SK-N-DZ (cell line): ENCODE measurements at regions not wholly inside any gene's neighbourhood (a gene's known extent, or its start where the extent isn't known, plus 50 kb on each side); places are given as distances from the start of the nearest gene placed in this dataset.
A peak's percentile ranks its signal among the peaks of the same experiment; 100 is the strongest.

Source experiments
- DNase-seq: peaks from one replicate; pipeline ENCODE4 v3.0.0-alpha.2; 2015; ENCODE audit warnings: low spot score

DNA sequence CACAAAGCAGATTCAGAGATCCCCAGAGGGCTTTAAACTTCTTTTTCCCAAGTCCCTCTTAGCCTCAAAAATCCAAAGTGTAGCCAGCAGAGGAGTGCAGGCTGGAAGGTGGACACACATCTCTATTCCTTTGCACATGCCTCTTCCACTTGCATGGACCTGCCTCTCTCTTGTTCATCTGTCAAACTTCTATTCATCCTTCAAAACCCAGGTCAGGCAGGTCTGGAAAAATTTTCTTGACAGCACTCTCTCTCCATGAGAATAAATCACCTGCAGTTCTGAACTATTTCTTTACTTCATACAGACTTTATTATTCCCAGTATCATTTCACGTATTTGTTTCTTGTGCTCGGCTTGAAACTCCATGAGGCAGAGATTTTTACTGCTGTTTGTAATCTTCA lies 127.5 kb downstream of the SS18 start:
- no peak for DNase-seq

DNA sequence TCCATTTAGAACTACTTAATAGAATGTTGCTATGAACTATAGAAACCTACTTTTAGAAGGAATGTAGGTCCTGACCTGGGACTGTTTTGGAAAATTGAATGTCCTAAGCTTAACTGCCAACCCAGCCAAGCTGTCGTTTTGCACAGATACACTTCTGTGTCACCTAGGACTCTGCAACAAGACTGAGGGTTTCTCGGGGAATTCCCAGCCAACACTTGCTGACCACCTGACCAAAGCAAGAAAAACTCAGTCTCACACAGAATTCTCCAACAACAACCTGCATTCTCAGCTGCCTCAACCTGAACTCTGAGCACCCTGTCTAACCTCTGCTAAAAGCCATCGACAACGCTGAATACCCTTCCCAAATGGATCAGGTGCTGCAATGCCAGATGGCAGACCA lies 128.2 kb downstream of the SS18 start:
- no peak for DNase-seq

DNA sequence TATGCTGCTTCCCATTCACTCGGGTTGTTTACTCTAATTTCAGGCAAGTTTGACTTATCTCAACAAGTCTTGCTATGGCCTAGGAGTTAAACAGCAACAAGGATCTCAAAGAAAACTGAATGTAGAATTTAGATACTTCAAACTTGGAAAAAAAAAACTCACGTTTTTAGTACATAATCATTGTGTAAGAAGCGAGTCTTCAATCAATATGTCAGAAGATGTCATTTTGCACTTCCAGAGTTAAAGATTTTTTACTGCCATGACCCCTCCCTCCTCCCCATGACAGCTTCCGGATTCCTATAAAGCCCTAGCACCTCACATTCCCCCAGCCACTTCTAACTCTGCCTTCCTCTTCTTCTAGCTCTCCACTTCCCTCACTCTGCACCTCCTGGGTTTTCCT lies 133.4 kb downstream of the SS18 start:
- no peak for DNase-seq

DNA sequence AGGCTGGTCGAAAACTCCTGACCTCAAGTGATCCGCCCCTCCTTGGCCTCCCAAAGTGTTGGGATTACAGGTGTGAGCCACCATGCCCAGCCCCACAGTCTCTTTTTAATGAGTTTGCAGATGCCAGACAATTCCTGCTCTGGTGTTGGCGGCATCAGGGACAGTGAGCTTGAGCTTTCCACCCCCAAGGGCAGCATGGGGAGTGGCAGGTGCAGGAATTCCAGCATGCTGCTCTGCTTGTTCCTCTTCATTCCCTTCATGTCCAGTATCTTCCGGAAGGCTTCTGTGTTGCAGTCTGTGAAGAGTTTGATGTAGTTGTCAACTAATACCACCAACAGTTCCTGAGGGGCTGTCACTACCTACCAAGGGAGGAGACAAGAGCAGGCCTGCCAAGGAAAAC lies 137.3 kb downstream of the SS18 start:
- no peak for DNase-seq

DNA sequence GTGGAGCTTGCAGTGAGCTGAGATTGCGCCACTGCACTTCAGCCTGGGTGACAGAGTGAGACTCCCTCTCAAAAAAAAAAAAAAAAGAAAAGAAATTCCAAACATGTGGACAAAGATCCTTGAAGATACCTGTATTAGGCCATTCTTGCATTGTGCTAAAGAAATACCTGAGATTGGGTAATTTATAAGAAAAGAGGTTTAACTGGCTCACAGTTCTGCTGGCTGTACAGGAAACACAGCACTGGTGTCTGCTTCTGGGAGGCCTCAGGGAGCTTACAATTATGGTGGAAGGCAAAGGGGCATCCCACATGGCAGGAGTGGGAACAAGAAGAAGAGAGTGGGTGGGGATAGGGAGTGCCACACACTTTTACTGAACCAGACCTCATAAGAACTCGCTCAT lies 140.1 kb downstream of the SS18 start:
- no peak for DNase-seq

DNA sequence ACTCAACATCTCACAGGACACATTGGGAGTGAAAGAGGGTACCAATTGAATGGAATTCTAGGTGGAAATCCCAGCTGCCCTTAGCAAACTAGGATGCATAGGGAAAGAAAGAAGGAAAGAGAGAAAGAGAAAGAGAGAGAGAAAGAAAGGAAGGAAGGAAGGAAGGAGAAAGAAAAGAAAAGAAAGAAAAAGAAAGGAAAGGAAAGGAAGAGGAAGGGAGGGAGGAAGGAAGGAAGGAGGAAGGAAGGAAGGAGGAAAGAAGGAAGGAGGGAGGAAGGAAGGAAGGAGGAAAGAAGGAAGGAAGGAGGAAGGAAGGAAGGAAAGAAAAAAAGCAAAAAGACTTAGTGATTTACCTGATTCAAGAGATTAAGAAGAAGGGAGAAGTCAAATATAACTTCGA lies 143.9 kb downstream of the SS18 start:
- no peak for DNase-seq

DNA sequence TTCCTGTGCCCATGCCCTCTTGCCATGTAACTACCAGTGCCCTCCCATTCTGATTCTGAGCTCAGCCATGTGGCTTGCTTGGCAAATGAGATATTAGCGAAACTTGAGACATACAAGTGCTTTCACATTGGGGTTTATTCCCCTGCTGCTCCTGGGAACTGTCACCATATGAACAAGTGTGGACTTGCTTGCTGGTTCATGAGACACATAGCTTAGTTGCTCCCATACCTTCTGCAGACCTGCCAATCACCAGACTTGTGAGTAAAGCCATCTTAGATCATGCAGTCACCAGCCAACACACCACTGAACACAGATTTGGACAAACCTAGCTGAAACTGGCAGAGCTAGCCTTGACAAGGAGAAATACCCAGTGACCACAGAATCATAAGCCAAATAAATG lies 155.1 kb downstream of the SS18 start:
- DNase-seq: no peak

DNA sequence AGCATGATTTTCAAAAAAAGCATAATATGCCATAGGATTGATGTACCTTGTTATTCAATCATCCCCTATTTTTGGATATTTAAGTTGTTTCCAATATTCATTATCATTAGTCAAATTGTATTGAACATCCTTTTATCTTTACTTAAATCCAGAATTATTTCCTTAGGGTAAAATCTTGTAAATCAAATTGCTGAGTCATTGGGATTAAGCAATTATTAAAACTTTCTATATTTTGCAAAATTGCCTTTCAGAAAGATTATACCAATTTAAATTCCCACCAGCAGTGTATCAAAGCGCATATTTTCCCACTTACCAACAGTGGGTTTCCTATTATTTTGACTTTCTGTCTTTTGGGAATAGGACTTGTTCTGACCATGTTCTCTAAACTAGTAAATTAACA lies 159.3 kb downstream of the SS18 start:
- no peak for DNase-seq

DNA sequence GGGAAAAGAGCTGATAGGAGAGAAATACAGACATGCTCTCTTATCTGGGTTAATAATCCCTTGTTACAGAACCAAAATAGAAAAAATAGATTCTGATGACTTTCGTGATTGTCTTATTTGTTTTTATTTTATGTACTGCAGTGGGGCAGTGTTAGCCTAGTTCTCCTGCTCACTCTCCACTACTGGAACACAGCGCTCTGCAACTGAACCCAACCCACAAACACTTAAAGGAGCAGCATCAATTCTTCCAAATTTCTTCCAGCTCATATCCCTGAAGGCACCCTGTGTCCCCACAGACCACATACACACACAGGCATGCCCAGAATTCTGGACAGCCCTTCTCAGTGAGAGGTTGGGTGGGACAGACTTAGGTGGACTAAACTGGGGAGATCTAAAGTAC lies 160.6 kb downstream of the SS18 start:
- DNase-seq: no peak

DNA sequence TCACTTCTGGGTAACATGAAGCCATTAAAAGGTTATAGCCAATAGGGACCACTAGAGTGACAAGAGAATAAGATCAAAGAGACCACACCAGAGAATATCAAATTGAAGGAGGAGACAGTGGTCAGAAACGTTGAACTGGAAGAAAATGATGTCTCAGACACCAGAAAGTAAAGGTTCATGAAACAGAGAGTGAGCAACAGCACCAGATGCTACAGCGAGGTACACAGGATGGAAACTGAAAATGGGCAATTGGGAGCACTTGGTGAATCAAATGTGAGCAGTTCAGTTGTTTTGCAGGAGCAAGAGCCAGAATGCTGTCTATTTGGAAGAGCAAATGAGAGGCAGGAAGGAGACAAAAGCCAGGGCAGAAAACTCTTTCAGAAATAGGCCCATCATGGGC lies 162.6 kb downstream of the SS18 start:
- DNase-seq: no peak

DNA sequence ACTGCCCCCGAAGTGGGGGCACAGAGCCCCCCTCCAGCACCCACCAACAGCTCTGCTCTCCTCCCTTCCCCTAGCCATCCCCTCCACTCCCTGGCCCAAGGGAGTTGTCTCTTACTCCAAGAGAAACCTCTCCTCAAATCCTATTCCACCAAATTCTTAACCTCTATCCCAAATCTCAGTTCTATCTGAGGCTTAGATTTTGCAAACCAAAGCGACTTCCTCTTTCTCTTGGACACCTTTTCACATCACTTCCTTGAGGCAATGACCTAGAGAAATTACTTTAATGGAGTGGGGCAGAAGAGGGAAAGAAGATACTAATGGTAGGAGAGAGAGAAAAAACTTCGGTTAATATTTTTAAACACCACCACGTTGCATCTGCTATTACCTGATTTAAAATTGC lies 167.2 kb downstream of the SS18 start:
- no peak for DNase-seq

DNA sequence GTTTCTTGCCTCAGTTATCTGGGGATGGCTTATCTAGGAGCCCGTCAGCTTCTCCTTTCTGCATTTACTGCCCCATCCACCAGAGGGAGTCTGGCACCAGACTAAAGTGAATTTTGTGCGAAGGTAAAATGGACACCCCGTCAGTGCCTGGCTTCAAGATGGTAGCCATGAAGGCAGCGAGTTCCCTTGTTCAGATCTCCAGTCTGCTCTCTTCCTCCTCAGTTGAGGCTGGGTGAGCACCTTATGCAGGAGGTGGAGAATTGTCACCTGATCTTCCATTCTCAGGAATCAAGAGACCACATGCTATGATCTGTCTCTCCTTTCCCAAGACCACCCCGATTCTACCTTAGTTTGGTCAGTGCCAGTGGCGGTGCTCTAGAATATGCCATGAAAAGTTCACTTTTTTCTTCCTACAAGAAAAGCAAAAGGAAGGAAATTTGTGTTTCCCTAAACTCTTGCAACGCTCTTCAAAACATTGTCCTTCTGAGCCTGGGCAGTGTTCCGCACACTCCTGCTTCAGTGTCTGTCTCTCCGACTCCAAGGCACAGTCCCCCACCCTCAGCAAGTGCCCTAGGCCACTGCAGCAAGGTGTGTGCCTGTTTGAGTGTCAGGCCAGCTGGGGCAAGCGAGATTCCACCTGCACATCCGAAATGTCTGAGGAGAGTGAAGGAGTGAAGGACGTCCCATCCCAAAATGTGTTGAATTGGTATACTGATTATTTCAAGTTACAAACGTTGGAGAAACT lies 168.6 kb downstream of the SS18 start:
- peak; percentile 67 for DNase-seq

DNA sequence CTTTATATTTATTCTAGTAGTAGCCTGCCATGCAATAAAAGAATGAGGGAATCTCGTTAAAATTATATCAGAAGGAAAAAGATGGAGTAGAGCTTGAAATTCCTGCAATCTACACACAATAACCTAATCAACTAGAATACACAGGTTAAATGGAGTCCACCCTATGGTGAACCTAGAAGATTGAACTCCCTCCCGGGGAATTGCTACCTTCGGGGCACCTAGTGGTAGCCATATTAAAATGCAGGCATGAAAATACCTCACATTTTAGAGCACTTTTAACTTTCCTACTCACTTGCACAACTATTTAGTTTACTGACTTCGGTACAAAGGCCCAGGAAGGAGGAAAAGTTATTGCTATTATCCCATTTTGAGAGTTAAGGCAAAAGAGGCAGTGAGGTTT lies 174.5 kb downstream of the SS18 start:
- DNase-seq: no peak

DNA sequence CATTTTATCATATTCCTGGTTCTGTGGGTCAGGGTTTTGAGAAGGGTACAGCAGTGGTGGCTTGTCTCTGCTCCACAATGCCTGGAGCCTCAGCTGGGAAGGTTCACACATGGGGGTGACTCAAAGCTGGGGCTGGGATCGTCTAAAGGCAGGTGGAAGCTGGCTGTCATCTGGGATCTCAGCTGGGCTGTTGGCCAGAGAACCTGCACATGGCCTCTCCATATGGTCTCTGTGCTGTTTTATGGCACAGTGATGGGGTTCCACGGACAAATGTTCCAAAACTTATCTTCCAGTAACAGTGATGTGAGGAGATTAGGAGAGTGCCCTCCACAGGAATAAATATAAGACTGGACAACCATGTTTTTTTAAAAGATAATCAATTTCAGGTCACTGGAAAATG lies 191.4 kb downstream of the SS18 start:
- DNase-seq: no peak

DNA sequence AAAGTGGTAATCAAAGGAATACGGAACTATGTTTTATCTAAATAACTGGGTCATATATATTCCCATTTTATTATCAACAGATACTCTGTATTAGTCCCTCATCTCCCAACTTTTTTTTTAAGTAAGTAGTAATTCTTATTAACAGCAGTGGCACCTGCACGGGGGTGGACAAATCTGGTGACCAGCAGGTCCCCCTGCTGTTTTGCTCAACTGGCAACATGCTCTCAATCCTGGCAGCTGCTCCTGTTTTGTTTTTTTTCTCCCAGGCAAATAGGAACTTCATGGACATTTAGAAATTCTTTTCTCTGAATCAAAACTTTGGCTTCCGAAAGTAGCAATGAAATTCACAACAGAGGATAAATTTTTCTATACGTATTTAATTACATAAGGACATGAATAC lies 193.5 kb downstream of the SS18 start:
- no peak for DNase-seq

DNA sequence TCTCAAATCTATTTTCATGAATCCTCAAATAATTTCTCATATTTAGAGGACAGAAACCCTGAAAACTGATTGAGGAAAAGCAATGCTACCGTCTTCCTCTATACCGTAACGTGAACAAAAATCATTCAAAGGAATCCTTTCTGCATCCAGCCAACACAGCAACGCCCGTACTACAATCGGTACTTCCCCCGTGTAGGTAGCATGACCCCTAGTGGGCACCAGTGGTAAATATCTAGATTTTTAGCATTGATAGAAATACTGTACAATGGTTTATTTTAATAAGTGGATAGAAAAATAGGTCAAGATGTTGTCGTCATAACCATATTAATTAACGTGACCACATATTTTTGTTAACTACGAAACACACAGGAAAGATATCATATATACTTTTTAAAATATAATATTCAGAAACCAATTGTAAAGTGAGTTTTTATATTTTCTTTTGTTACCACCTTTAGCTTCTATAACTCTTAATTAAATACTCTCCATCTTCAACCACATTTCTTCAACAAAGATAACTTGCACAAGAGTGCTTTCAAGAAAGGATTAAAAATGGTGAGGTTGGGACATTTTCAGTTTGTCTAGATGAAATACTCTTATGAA lies 194.1 kb downstream of the SS18 start:
- peak; percentile 30 for DNase-seq

DNA sequence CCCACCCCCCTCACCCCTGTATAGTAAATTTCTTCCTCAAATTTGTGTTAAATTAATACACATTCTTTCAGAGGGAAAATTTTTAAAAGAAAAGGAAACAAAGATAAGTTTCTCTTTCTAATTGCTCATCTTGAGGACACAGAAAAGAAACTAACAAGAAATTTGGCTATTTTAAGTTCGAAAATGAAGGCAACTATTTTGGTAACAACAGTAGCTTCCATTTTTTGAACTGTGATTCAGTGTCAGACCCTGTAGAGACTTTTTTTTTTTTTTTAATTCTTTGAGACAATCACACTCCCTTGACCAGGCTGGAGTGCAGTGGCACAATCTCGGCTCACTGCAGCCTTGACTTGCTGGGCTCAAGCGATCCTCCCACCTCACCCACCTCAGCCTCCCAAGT lies 194.9 kb downstream of the SS18 start:
- DNase-seq: no peak

DNA sequence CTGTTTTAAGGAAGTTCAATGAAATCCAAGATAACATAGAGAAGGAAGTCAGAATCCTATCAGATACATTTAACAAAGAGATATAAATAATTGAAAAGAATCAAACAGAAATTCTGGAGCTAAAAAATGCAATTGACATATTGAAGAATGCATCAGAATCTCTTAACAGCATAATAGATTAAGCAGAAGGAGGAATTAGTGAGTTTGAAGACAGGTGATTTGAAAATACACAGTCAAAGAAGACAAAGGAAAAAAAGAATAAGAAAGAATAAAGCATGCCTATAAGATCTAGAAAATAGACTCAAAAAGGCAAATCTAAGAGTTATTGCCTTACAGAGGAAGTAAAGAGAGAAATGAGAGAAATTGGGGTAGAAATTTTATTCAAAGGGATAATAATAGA lies 204.1 kb downstream of the SS18 start:
- DNase-seq: no peak

DNA sequence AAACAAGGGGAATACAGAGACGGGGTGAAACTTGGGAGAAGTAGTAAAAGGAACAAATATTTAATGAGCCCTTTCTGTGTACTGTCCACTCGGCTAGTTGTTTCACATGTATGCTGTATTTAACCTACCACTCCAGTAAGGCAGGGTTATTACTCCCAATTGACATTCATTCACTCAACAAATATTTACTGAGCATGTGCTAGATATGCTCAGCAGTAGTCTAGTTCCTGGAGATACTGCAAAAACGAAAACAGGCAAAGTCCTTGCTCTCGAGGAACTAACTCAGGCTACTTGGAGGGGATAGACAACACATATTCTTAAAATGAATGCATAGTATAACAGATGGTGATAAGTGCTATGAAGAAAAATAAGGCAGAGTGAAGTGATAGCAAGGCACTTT lies 207.3 kb downstream of the SS18 start:
- no peak for DNase-seq

DNA sequence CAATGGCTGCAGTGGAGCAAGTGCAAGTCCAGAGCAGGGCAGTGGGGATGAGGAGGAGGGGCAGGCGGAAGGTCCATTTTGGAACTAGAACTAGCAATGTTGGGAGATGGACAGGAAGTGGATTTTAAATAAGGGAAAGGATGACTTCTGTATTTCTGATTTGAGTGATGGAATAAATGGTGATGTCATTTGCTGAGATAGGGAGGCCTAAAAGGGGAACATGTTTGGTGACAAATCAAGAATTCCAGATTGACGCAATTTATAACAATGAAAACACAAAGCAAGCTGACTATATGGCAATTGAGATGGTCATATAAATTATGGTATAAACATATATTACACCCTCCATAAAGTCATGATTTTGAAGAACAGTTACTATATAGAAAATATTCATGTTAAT lies 209.3 kb downstream of the SS18 start:
- DNase-seq: no peak

DNA sequence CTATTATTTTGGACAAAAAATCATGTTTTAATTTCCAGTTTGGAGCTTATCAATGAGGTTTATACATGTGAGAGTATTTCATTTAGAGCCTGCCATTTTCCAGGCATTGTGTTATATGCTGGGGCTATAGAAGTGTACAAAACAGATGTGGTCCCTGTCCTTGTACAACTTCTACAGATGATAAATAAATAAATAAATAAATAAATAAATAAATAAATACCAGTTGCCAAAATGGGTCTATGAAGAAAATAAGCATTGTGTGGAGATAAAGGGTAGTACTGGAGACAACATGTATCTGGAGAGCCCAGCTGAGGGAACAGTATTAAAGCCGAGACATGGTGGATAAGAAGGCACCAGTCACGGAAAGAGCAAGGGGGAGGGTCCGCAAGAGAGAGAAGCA lies 210.0 kb downstream of the SS18 start:
- no peak for DNase-seq

DNA sequence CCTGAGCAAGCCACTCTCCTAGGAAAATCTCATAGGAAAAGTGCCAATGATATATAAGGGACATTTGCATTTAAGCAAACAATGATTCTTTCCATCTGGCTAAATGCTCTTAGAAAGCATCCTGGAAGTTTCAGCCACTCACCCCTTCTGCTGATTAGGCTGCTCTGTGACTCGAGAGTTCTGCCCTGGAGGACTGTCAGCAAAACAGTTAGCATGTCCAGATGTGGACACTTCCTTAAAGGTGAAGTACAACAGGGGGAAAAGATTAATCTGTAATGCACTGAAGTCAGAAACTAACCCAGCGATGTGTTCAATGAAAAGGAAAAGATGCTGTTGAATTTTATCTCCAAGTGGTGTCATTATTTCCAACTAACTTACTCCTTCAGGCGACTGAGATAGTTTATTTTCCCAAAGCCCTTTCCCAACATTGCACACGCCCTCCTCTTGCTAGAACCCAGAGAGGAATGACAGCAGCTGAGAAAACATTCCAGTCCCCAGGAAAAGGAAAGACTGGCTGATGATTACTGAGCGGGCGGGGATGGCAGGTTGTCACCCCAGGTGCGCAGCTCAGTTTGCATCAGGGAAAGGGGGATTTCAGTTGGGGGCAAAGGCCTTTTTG lies 214.0 kb downstream of the SS18 start:
- no peak for DNase-seq

DNA sequence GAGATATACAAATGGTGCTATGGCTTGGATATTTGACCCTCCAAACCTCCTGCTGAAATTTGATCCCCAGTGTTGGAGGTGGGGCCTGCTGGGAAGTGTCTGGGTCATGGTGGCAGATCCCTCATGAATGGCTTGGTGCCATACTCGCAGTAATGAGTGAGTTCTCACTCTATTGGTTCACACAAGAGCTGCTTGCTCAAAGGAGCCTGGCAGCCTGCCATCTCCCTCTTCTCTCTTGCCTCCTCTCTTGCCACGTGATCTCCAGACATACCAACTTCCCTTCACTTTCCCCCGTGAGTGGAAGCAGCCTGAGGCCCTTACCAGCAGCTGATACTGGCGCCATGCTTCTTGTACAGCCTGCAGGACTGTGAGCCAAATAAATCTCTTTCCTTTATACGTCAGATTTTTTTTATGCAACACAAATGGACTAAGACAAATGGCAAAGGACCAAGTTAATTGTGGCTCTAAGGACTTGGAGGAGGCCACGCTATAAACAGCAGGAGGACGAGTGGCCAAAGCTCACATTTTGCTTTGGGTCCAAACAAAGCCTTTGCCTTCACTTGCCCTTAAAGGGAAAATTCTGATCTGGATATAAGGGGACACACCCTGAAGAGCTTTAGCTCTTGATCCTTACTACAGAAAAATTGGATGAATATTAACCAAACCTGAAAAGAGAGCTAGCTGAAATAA lies 214.7 kb downstream of the SS18 start:
- no peak for DNase-seq
